ENCODE measurements at regions not wholly inside any gene's neighbourhood (a gene's known extent, or its start where the extent isn't known, plus 50 kb on each side); places are given as distances from the start of the nearest gene placed in this dataset.

DNA sequence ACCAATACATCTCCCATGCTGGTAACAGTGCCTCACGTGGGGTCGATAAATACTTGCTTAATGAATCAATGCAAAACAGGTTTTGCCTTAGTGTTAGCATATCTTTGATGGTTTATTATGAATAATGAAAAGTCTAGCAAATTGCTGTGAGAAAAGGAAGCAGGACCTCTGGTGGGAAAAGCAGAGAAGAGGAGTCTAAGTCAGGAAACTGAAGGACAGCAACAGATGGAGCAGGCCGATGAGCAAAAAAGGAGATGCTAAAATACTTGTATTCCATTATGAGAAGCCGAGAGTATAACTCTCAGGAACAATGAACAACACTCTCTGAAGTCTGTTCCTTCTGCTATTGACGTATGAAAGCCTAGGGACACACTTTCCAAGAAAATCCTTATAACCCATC, 555.2 kb upstream of the KLHL29 start:
- ChIA-PET POLR2A (no interaction called here), CTCF (interaction anchor here (0.7 kb wide), 1 partner anchor 75 kb away, joined by 3 read pairs; no protein-coding TSS in a partner anchor)
- TF ChIP-seq ZNF341 (tag by site-specific recombination; IDR thresholded peaks at IDR 0.05; ENCODE audit: low read depth), result no peak
- no peak for TF ChIP-seq EGR2 (tag by site-specific recombination; IDR thresholded peaks at IDR 0.05; ENCODE audit: low read depth)
- no peak for TF ChIP-seq ZBTB8A (tag by site-specific recombination; IDR thresholded peaks at IDR 0.05)
- TF ChIP-seq ZNF792 (tag by site-specific recombination; IDR thresholded peaks at IDR 0.05), result no peak
- TF ChIP-seq ZNF2 (tag by site-specific recombination; IDR thresholded peaks at IDR 0.05), result no peak
- TF ChIP-seq ZNF311 (tag by site-specific recombination; IDR thresholded peaks at IDR 0.05; ENCODE audit: borderline replicate concordance), result no peak
- TF ChIP-seq ZNF488 (tag by site-specific recombination; IDR thresholded peaks at IDR 0.05), result no peak
- TF ChIP-seq, protein P1, sequence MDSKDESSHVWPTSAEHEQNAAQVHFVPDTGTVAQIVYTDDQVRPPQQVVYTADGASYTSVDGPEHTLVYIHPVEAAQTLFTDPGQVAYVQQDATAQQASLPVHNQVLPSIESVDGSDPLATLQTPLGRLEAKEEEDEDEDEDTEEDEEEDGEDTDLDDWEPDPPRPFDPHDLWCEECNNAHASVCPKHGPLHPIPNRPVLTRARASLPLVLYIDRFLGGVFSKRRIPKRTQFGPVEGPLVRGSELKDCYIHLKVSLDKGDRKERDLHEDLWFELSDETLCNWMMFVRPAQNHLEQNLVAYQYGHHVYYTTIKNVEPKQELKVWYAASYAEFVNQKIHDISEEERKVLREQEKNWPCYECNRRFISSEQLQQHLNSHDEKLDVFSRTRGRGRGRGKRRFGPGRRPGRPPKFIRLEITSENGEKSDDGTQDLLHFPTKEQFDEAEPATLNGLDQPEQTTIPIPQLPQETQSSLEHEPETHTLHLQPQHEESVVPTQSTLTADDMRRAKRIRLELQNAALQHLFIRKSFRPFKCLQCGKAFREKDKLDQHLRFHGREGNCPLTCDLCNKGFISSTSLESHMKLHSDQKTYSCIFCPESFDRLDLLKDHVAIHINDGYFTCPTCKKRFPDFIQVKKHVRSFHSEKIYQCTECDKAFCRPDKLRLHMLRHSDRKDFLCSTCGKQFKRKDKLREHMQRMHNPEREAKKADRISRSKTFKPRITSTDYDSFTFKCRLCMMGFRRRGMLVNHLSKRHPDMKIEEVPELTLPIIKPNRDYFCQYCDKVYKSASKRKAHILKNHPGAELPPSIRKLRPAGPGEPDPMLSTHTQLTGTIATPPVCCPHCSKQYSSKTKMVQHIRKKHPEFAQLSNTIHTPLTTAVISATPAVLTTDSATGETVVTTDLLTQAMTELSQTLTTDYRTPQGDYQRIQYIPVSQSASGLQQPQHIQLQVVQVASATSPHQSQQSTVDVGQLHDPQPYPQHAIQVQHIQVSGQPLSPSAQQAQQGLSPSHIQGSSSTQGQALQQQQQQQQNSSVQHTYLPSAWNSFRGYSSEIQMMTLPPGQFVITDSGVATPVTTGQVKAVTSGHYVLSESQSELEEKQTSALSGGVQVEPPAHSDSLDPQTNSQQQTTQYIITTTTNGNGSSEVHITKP (tag by site-specific recombination; IDR thresholded peaks at IDR 0.05), result no peak
- TF ChIP-seq, protein P2, sequence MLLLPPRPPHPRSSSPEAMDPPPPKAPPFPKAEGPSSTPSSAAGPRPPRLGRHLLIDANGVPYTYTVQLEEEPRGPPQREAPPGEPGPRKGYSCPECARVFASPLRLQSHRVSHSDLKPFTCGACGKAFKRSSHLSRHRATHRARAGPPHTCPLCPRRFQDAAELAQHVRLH (tag by site-specific recombination; IDR thresholded peaks at IDR 0.05), result no peak
- TF ChIP-seq ZNF350 (tag by site-specific recombination; IDR thresholded peaks at IDR 0.05), result no peak
- TF ChIP-seq ZNF555 (tag by site-specific recombination; conservative IDR thresholded peaks at IDR 0.05), result no peak
- TF ChIP-seq ZNF426 (tag by site-specific recombination; IDR thresholded peaks at IDR 0.05), result no peak
- TF ChIP-seq ZNF785 (tag by site-specific recombination; IDR thresholded peaks at IDR 0.05), result no peak
- TF ChIP-seq ZBTB11 (tag by site-specific recombination; conservative IDR thresholded peaks at IDR 0.05; ENCODE audit: low read depth), result no peak
- Histone ChIP-seq H3K36me3 (ENCODE audit: control insufficient read depth in 2 of 2, insufficient read depth in 1 of 2, low read length in 2 of 2) (no peaks in the 10 kb centered on the region), H3K27ac (ENCODE audit: extremely low read depth, low read depth, low read length) (no peak overlapping the region), H3K9me3 (ENCODE audit: control insufficient read depth, insufficient read depth, low read depth, low read length) (no peaks in the 10 kb centered on the region), H3K4me3 (ENCODE audit: low read depth, low read length) (no peak overlapping the region), H3K4me1 (ENCODE audit: control insufficient read depth, insufficient read depth, low read length) (no peaks in the 10 kb centered on the region)

- Histone ChIP-seq H3K36me3 (ENCODE audit: control insufficient read depth in 2 of 2, insufficient read depth in 1 of 2, low read length in 2 of 2) (no peaks in the 10 kb centered on the region), H3K9me3 (ENCODE audit: control insufficient read depth, insufficient read depth, low read depth, low read length) (no peaks in the 10 kb centered on the region), H3K27ac (ENCODE audit: extremely low read depth, low read depth, low read length) (no peak overlapping the region), H3K4me1 (ENCODE audit: control insufficient read depth, insufficient read depth, low read length) (no peaks in the 10 kb centered on the region), H3K4me3 (ENCODE audit: low read depth, low read length) (no peak overlapping the region)
- ChIA-PET CTCF (no interaction called here), POLR2A (no interaction called here)
- TF ChIP-seq, protein P3, sequence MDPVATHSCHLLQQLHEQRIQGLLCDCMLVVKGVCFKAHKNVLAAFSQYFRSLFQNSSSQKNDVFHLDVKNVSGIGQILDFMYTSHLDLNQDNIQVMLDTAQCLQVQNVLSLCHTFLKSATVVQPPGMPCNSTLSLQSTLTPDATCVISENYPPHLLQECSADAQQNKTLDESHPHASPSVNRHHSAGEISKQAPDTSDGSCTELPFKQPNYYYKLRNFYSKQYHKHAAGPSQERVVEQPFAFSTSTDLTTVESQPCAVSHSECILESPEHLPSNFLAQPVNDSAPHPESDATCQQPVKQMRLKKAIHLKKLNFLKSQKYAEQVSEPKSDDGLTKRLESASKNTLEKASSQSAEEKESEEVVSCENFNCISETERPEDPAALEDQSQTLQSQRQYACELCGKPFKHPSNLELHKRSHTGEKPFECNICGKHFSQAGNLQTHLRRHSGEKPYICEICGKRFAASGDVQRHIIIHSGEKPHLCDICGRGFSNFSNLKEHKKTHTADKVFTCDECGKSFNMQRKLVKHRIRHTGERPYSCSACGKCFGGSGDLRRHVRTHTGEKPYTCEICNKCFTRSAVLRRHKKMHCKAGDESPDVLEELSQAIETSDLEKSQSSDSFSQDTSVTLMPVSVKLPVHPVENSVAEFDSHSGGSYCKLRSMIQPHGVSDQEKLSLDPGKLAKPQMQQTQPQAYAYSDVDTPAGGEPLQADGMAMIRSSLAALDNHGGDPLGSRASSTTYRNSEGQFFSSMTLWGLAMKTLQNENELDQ (tag by site-specific recombination; IDR thresholded peaks at IDR 0.05; ENCODE audit: low read depth), result no peak
- TF ChIP-seq, protein P1 (tag by site-specific recombination; IDR thresholded peaks at IDR 0.05), result no peak
- TF ChIP-seq, protein P4, sequence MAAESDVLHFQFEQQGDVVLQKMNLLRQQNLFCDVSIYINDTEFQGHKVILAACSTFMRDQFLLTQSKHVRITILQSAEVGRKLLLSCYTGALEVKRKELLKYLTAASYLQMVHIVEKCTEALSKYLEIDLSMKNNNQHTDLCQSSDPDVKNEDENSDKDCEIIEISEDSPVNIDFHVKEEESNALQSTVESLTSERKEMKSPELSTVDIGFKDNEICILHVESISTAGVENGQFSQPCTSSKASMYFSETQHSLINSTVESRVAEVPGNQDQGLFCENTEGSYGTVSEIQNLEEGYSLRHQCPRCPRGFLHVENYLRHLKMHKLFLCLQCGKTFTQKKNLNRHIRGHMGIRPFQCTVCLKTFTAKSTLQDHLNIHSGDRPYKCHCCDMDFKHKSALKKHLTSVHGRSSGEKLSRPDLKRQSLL (tag by site-specific recombination; IDR thresholded peaks at IDR 0.05), result no peak
- no peak for TF ChIP-seq ZNF792 (tag by site-specific recombination; IDR thresholded peaks at IDR 0.05)
- TF ChIP-seq, protein P5, sequence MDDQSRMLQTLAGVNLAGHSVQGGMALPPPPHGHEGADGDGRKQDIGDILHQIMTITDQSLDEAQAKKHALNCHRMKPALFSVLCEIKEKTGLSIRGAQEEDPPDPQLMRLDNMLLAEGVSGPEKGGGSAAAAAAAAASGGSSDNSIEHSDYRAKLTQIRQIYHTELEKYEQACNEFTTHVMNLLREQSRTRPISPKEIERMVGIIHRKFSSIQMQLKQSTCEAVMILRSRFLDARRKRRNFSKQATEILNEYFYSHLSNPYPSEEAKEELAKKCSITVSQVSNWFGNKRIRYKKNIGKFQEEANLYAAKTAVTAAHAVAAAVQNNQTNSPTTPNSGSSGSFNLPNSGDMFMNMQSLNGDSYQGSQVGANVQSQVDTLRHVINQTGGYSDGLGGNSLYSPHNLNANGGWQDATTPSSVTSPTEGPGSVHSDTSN (CRISPR knock-in tag; IDR thresholded peaks at IDR 0.05), result no peak
Observed at GRCh38 chr2:22832196-22832595, 552.8 kb upstream of the KLHL29 start.

Measured in HEK293 (cell line).